Progenitor cell of endocrine pancreas (in vitro differentiated cells): ENCODE measurements at regions not wholly inside any gene's neighbourhood (a gene's known extent, or its start where the extent isn't known, plus 50 kb on each side); places are given as distances from the start of the nearest gene placed in this dataset.

Source experiments
- DNase-seq: peaks from one replicate; pipeline ENCODE4 v3.0.0; 2021; ENCODE audit warnings: low spot score; ENCODE audit not compliant: unreplicated experiment
- H3K27ac Mint-ChIP-seq: 2 replicates; pipeline ENCODE4 v1.8.0; 2021; ENCODE audit warnings: mild to moderate bottlenecking, moderate library complexity, mixed read lengths
- H3K27me3 Mint-ChIP-seq: 2 replicates; pipeline ENCODE4 v1.8.0; 2021; ENCODE audit warnings: mixed read lengths
- H3K36me3 Mint-ChIP-seq: 2 replicates; pipeline ENCODE4 v1.8.0; 2022; ENCODE audit warnings: mixed read lengths; ENCODE audit not compliant: insufficient read depth
- H3K4me1 Mint-ChIP-seq: 2 replicates; pipeline ENCODE4 v1.8.0; 2021; ENCODE audit warnings: low read depth, mixed read lengths
- H3K4me3 Mint-ChIP-seq: 2 replicates; pipeline ENCODE4 v1.8.0; 2021; ENCODE audit warnings: low read depth, mild to moderate bottlenecking, moderate library complexity, mixed read lengths
- H3K9me3 Mint-ChIP-seq: 2 replicates; pipeline ENCODE4 v1.8.0; 2021; ENCODE audit warnings: low read depth, mixed read lengths
- CTCF ChIP-seq: fragments of 200-600 bp; sonication (generic); IDR thresholded peaks from one replicate; pipeline ENCODE4 v1.5.0; 2021; ENCODE audit warnings: antibody characterized with exemption, mild to moderate bottlenecking; ENCODE audit not compliant: unreplicated experiment

- H3K9me3 Mint-ChIP-seq, result no peaks in the 10 kb centered on the region
- no peak overlapping the region for H3K4me3 Mint-ChIP-seq
- no peak for DNase-seq
- H3K27ac Mint-ChIP-seq, result no peak overlapping the region
- TF ChIP-seq CTCF, result no peak
- H3K27me3 Mint-ChIP-seq, result no peaks in the 10 kb centered on the region
- H3K36me3 Mint-ChIP-seq, result no peaks in the 10 kb centered on the region
- peaks cover 14% of the 10 kb centered on the region for H3K4me1 Mint-ChIP-seq
Observed at GRCh38 chr4:128728190-128728589, 81.3 kb upstream of the JADE1 start.

DNA sequence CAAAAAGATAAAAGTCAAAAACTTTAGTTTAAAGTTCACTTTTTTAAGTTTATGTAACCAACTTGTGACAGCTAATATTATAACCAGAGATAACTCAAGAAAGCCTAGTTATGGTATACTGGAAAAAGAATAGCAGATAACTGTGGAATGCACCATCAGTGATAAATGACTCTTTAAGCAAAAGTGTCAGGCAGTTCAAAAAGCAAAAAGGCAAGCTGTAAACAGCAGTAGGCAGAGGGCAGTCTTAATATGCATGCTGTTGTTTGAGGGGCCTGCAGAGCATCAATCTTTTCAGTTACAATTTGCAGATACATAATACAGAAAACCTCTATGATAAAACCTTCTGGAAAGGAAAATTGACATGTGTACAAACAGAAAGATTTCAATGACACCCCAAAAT is 81.8 kb upstream of the JADE1 start:
- H3K27ac Mint-ChIP-seq, result no peak overlapping the region
- no peak for TF ChIP-seq CTCF
- H3K4me3 Mint-ChIP-seq, result no peak overlapping the region
- DNase-seq, result no peak
- H3K4me1 Mint-ChIP-seq, result peaks cover 14% of the 10 kb centered on the region
- H3K36me3 Mint-ChIP-seq, result no peaks in the 10 kb centered on the region
- H3K9me3 Mint-ChIP-seq, result no peaks in the 10 kb centered on the region
- H3K27me3 Mint-ChIP-seq, result no peaks in the 10 kb centered on the region

GRCh38 chr4:128725405-128726055 is 84.0 kb upstream of the JADE1 start:
- peaks cover 17% of the 10 kb centered on the region for H3K4me1 Mint-ChIP-seq
- no peaks in the 10 kb centered on the region for H3K9me3 Mint-ChIP-seq
- no peaks in the 10 kb centered on the region for H3K36me3 Mint-ChIP-seq
- no peak overlapping the region for H3K4me3 Mint-ChIP-seq
- TF ChIP-seq CTCF, result no peak
- DNase-seq, result no peak
- no peaks in the 10 kb centered on the region for H3K27me3 Mint-ChIP-seq
- H3K27ac Mint-ChIP-seq, result no peak overlapping the region

DNA sequence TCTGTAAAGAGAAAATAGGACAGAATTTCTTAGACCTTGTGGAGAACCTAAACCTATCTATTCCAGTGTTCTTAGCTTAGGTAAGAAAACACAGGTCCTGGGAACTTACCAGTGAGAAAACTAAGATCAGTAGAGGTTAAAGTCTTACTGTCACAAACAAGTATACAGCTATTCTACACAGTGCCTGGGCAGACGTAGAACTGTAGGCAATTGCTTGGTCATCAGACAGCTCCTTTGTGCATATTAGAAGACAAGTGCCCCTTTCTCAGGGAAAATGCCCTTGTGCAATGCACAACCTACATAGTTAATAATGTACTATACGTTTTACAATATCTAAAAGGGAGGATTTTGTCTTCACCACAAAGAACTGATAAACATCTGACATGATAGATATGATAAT is 86.6 kb upstream of the JADE1 start:
- no peaks in the 10 kb centered on the region for H3K36me3 Mint-ChIP-seq
- no peak for DNase-seq
- peaks cover 17% of the 10 kb centered on the region for H3K4me1 Mint-ChIP-seq
- H3K27me3 Mint-ChIP-seq, result no peaks in the 10 kb centered on the region
- TF ChIP-seq CTCF, result no peak
- no peak overlapping the region for H3K4me3 Mint-ChIP-seq
- H3K27ac Mint-ChIP-seq, result no peak overlapping the region
- no peaks in the 10 kb centered on the region for H3K9me3 Mint-ChIP-seq

DNA sequence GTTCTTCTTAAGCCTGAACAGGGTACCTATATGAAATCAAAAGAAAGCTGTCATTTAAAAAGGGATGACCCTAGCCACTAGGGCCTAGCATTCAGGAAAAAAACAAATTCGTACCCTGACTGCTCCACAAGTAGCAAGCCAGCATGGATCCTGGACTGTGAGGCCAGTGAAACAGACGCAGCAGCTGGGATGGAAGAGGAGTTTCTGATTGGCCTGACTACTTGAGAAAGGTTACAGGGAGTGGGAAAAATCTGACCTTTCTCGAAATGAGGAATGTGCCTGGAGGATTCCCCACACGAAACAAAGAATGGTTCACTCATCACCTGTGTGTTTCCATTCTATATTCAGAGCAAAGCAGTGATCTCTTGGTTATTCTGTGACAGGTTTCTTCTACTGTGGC is 87.6 kb upstream of the JADE1 start:
- Mint-ChIP-seq H3K36me3 (no peaks in the 10 kb centered on the region), H3K4me1 (peaks cover 14% of the 10 kb centered on the region), H3K27ac (no peak overlapping the region), H3K9me3 (no peaks in the 10 kb centered on the region), H3K4me3 (no peak overlapping the region), H3K27me3 (no peaks in the 10 kb centered on the region)
- no peak for DNase-seq
- no peak for TF ChIP-seq CTCF
